ENCODE measurements at regions not wholly inside any gene's neighbourhood (a gene's known extent, or its start where the extent isn't known, plus 50 kb on each side); places are given as distances from the start of the nearest gene placed in this dataset.

- H3K4me1 ChIP-seq (ENCODE audit: control insufficient read depth in 1 of 2, insufficient read depth in 2 of 2, low read length in 2 of 2): no peaks in the 10 kb centered on the region
- no peak overlapping the region for H3K4me2 ChIP-seq (ENCODE audit: low read length)
- H3K79me2 ChIP-seq (ENCODE audit: insufficient read depth, low read length): no peaks in the 10 kb centered on the region
- ChIA-PET CTCF (no interaction called here), RAD21 (ENCODE audit: low non-redundant PET in 1 of 2, low total read pairs in 2 of 2, uncharacterized antibody in 2 of 2, unreplicated experiment in 2 of 2) (no interaction called here), POLR2A (no interaction called here)
- no peak for ATAC-seq
- no TSS peak for BruUV-seq (replicated peaks)
- no peaks in the 10 kb centered on the region for H3K27me3 ChIP-seq (ENCODE audit: insufficient read depth, low read length)
- H3K4me3 ChIP-seq (replicated peaks in 1 of 2; ENCODE audit: low read depth in 1 of 2, low read length in 2 of 2): no peak overlapping the region
- TF ChIP-seq POLR2A (IDR thresholded peaks at IDR 0.05; ENCODE audit: borderline replicate concordance, extremely low read depth, insufficient read depth, insufficient read length) (no peak), POLR2AphosphoS5 (IDR thresholded peaks at IDR 0.05; ENCODE audit: low read depth, low read length) (no peak), REST (IDR thresholded peaks at IDR 0.05; ENCODE audit: low read depth) (no peak), ATF3 (IDR thresholded peaks at IDR 0.05) (no peak), MAX (IDR thresholded peaks at IDR 0.05) (no peak), CBX3 (IDR thresholded peaks at IDR 0.05; ENCODE audit: low read depth) (no peak), YY1 (IDR thresholded peaks at IDR 0.05; ENCODE audit: extremely low read depth, insufficient replicate concordance, low read depth, low read length) (no peak), RAD21 (IDR thresholded peaks at IDR 0.05; ENCODE audit: low read depth) (no peak), SIN3A (IDR thresholded peaks at IDR 0.05; ENCODE audit: low read depth) (no peak), SRF (IDR thresholded peaks at IDR 0.05; ENCODE audit: low read depth) (no peak), ELF1 (IDR thresholded peaks at IDR 0.05; ENCODE audit: borderline replicate concordance, low read depth) (no peak), EGR1 (IDR thresholded peaks at IDR 0.05; ENCODE audit: low read depth) (no peak), EZH2 (IDR thresholded peaks at IDR 0.05) (no peak)
- H3K27ac ChIP-seq (ENCODE audit: low read depth, low read length): no peak overlapping the region
- peaks cover 0 to 14% of the 10 kb centered on the region in 2 experiments; a peak in 2 of 4 replicates for H3K9me3 ChIP-seq (ENCODE audit: control insufficient read depth in 1 of 2, insufficient read depth in 1 of 2, low read depth in 1 of 2, low read length in 2 of 2)
- intact Hi-C loops (cut with micrococcal nuclease): no loop called here
- H3K36me3 ChIP-seq (ENCODE audit: control insufficient read depth in 1 of 2, insufficient read depth in 2 of 2, low read length in 2 of 2): no peaks in the 10 kb centered on the region
- no peak overlapping the region for H2AFZ ChIP-seq (ENCODE audit: low read depth, low read length, poor library complexity, severe bottlenecking)
- no peaks in the 10 kb centered on the region for H3K9me2 ChIP-seq (ENCODE audit: insufficient read depth)
- DNase-seq (ENCODE audit: low read depth, low spot score): no peak
- no peaks in the 10 kb centered on the region for H4K20me1 ChIP-seq (ENCODE audit: insufficient read depth)
- no peak overlapping the region for H3K9ac ChIP-seq (ENCODE audit: low read length)
Observed at GRCh38 chr22:34638128-34638527, 427.8 kb upstream of the ISX start.
